ENCODE measurements at regions not wholly inside any gene's neighbourhood (a gene's known extent, or its start where the extent isn't known, plus 50 kb on each side); places are given as distances from the start of the nearest gene placed in this dataset.
"Not testable (repeated sequence)": the region's sequence is repeated elsewhere in the genome, so short reads cannot be mapped to it uniquely, and the experiment has no call there.

- no peak overlapping the region for H3K27ac ChIP-seq (ENCODE audit: low read length)
- no peak overlapping the region for H3K9ac ChIP-seq (ENCODE audit: low read length in 2 of 2)
- H3K36me3 ChIP-seq (ENCODE audit: control insufficient read depth in 2 of 2, insufficient read depth in 2 of 2, low read length in 2 of 2) = no peaks in the 10 kb centered on the region
- H3K27me3 ChIP-seq (ENCODE audit: control insufficient read depth in 1 of 2, insufficient read depth in 2 of 2, low read length in 2 of 2) = peaks cover 0 to 2% of the 10 kb centered on the region in 2 donors
- H3K4me3 ChIP-seq (ENCODE audit: low read length in 2 of 2) = no peak overlapping the region
- no peaks in the 10 kb centered on the region for H3K4me1 ChIP-seq (ENCODE audit: control insufficient read depth, insufficient read depth, low read length)
- H3K9me3 ChIP-seq (ENCODE audit: control insufficient read depth in 2 of 2, low read length in 2 of 2) = peaks cover 6 to 14% of the 10 kb centered on the region in 2 donors
Observed at GRCh38 chr5:135154961-135155360, 120.9 kb upstream of the PITX1 start.

DNA sequence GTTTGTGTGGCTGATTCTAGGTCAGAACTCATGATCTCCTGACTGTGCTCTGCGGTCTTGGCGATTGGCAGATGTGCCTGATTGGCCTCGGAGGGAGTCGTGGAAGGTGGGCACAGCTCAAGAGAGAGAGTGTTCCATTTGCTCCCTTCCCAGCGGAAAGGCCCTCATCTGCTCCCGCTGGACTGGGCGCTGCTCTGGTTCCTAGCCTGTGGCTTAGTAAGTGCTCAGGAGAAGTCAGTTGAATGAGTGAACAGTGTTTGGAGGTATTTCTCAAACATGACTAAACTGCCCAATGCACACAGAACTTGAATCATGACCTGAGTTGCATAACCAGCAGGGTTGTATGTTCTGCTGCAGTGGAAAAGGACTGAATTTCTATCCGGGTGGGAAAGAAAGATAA is 120.2 kb upstream of the PITX1 start:
- H3K4me1 ChIP-seq (ENCODE audit: control insufficient read depth, insufficient read depth, low read length) = no peaks in the 10 kb centered on the region
- H3K27me3 ChIP-seq (ENCODE audit: control insufficient read depth in 1 of 2, insufficient read depth in 2 of 2, low read length in 2 of 2) = peaks cover 0 to 2% of the 10 kb centered on the region in 2 donors
- H3K9me3 ChIP-seq (ENCODE audit: control insufficient read depth in 2 of 2, low read length in 2 of 2) = peaks cover 3 to 10% of the 10 kb centered on the region in 2 donors
- H3K27ac ChIP-seq (ENCODE audit: low read length) = no peak overlapping the region
- H3K36me3 ChIP-seq (ENCODE audit: control insufficient read depth in 2 of 2, insufficient read depth in 2 of 2, low read length in 2 of 2) = no peaks in the 10 kb centered on the region
- H3K4me3 ChIP-seq (ENCODE audit: low read length in 2 of 2) = no peak overlapping the region
- H3K9ac ChIP-seq (ENCODE audit: low read length in 2 of 2) = no peak overlapping the region

- Histone ChIP-seq H3K27me3 (ENCODE audit: control insufficient read depth in 1 of 2, insufficient read depth in 2 of 2, low read length in 2 of 2) (peaks cover 0 to 2% of the 10 kb centered on the region in 2 donors), H3K36me3 (ENCODE audit: control insufficient read depth in 2 of 2, insufficient read depth in 2 of 2, low read length in 2 of 2) (no peaks in the 10 kb centered on the region), H3K4me1 (ENCODE audit: control insufficient read depth, insufficient read depth, low read length) (no peaks in the 10 kb centered on the region), H3K9me3 (ENCODE audit: control insufficient read depth in 2 of 2, low read length in 2 of 2) (peaks cover 0 to 10% of the 10 kb centered on the region in 2 donors), H3K27ac (ENCODE audit: low read length) (no peak overlapping the region), H3K4me3 (ENCODE audit: low read length in 2 of 2) (no peak overlapping the region), H3K9ac (ENCODE audit: low read length in 2 of 2) (no peak overlapping the region)
Observed at GRCh38 chr5:135153661-135154060, 119.6 kb upstream of the PITX1 start.

DNA sequence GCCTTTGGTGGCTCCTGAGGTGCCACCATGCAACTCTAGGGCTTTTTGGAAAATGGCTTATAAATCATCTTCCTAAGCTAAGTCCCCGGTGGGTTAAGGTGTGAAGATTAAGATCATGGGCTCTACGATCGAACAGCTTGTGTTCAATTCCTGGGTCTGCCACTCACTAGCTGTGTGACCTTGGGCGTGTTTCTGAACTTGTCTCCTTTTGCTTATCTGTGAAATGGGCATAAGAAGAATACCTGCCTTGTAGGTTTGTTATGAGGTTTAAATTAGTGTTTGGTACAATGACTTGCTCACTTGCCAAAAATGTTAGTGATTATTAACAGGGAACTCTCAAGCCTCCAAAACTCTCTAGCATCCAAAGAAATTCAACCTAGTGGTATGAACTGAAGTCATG is 119.2 kb upstream of the PITX1 start:
- Histone ChIP-seq H3K36me3 (ENCODE audit: control insufficient read depth in 2 of 2, insufficient read depth in 2 of 2, low read length in 2 of 2) (no peaks in the 10 kb centered on the region), H3K4me1 (ENCODE audit: control insufficient read depth, insufficient read depth, low read length) (no peaks in the 10 kb centered on the region), H3K27ac (ENCODE audit: low read length) (no peak overlapping the region), H3K9me3 (ENCODE audit: control insufficient read depth in 2 of 2, low read length in 2 of 2) (peaks cover 0 to 10% of the 10 kb centered on the region in 2 donors), H3K27me3 (ENCODE audit: control insufficient read depth in 1 of 2, insufficient read depth in 2 of 2, low read length in 2 of 2) (peaks cover 0 to 2% of the 10 kb centered on the region in 2 donors), H3K9ac (ENCODE audit: low read length in 2 of 2) (no peak overlapping the region), H3K4me3 (ENCODE audit: low read length in 2 of 2) (no peak overlapping the region)

DNA sequence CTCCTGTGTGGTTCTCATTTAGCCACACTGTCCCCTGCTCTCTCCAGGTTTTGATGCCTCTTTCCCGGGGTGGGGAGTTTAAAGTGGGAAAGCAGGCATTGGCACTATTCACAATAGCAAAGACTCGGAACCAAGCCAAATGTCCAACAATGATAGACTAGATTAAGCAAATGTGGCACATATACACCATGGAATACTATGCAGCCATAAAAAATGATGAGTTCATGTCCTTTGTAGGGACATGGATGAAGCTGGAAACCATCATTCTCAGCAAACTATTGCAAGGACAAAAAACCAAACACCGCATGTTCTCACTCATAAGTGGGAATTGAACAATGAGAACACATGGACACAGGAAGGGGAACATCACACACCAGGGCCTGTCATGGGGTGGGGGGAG is 117.6 kb upstream of the PITX1 start:
- H3K9ac ChIP-seq (ENCODE audit: low read length in 2 of 2); H3K4me1 ChIP-seq (ENCODE audit: control insufficient read depth, insufficient read depth, low read length); H3K4me3 ChIP-seq (ENCODE audit: low read length in 2 of 2); H3K36me3 ChIP-seq (ENCODE audit: control insufficient read depth in 2 of 2, insufficient read depth in 2 of 2, low read length in 2 of 2); H3K27ac ChIP-seq (ENCODE audit: low read length); H3K9me3 ChIP-seq (ENCODE audit: control insufficient read depth in 2 of 2, low read length in 2 of 2); H3K27me3 ChIP-seq (ENCODE audit: control insufficient read depth in 1 of 2, insufficient read depth in 2 of 2, low read length in 2 of 2): not testable (repeated sequence)

- no peaks in the 10 kb centered on the region for H3K4me1 ChIP-seq (ENCODE audit: control insufficient read depth, insufficient read depth, low read length)
- H3K9me3 ChIP-seq (ENCODE audit: control insufficient read depth in 2 of 2, low read length in 2 of 2) = no peaks in the 10 kb centered on the region
- H3K36me3 ChIP-seq (ENCODE audit: control insufficient read depth in 2 of 2, insufficient read depth in 2 of 2, low read length in 2 of 2) = no peaks in the 10 kb centered on the region
Observed at GRCh38 chr5:135151256-135151655, 117.2 kb upstream of the PITX1 start.

DNA sequence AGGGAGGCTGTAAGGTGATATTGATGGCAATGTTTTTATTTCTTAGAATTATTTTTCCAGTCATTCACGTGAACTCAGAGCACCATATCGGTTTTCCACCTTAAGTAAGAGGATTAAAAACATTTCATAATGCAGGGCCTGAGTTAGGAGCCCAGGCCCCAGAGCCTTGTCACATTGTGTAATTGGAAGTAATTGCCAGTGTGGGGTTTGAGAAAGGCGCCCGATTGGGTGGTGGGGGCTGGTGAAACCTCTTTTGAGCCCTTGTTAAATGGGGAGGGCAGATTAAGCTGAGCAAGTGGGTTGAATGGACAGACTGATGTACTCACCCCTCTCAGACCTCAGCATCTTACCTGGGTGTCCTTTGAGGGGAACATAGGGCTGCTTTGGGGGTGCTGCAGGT is 116.7 kb upstream of the PITX1 start:
- Histone ChIP-seq H3K9me3 (ENCODE audit: control insufficient read depth in 2 of 2, low read length in 2 of 2) (no peaks in the 10 kb centered on the region), H3K27me3 (ENCODE audit: control insufficient read depth in 1 of 2, insufficient read depth in 2 of 2, low read length in 2 of 2) (peaks cover 0 to 2% of the 10 kb centered on the region in 2 donors)

More at GRCh38 chr5:135151256-135151655, 117.2 kb upstream of the PITX1 start:
- no peak overlapping the region for H3K27ac ChIP-seq (ENCODE audit: low read length)
- H3K4me3 ChIP-seq (ENCODE audit: low read length in 2 of 2) = no peak overlapping the region
- H3K27me3 ChIP-seq (ENCODE audit: control insufficient read depth in 1 of 2, insufficient read depth in 2 of 2, low read length in 2 of 2) = peaks cover 0 to 2% of the 10 kb centered on the region in 2 donors
- H3K9ac ChIP-seq (ENCODE audit: low read length in 2 of 2) = no peak overlapping the region

DNA sequence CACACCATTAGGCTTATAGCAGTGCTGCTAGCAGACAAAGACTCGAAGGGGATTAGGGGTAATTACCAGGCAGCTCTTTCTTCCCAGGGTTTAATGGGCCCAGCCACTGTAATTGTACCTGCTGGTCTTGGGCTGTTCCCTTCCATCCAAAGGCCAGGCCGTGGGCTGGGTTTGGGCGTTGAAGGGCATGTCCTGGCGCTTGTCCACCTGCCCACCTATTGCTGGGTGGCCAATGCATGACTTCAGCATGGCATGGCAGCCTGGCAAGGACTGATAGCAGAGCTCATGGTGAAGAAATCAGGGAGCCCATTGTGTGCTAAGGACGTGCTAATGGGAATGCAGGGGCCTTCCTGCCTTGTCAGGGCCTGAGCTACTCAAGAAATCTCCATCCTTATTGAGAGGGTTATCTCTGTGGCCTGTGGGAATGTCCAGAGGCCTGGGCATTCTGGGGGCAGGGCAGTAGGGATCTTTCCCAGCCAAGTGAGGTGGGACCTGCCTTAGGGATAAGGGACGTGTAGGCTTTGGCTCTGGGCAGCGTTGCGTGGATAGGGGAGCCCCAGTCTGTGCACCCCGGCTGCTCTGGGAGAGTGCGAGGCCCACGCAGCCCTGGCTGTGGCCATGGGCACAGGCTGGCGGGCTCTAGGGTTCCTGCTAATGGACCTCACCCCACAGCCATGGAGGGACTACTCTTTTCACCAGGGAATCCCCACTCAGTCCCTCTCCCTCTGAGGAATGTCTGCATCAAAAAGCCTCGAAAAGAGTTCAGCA is 116.1 kb upstream of the PITX1 start:
- peaks cover 0 to 2% of the 10 kb centered on the region in 2 donors for H3K27me3 ChIP-seq (ENCODE audit: control insufficient read depth in 1 of 2, insufficient read depth in 2 of 2, low read length in 2 of 2)
- no peak overlapping the region for H3K4me3 ChIP-seq (ENCODE audit: low read length in 2 of 2)
- no peaks in the 10 kb centered on the region for H3K36me3 ChIP-seq (ENCODE audit: control insufficient read depth in 2 of 2, insufficient read depth in 2 of 2, low read length in 2 of 2)
- no peak overlapping the region for H3K9ac ChIP-seq (ENCODE audit: low read length in 2 of 2)
- H3K4me1 ChIP-seq (ENCODE audit: control insufficient read depth, insufficient read depth, low read length) = no peaks in the 10 kb centered on the region
- H3K27ac ChIP-seq (ENCODE audit: low read length) = no peak overlapping the region
- no peaks in the 10 kb centered on the region for H3K9me3 ChIP-seq (ENCODE audit: control insufficient read depth in 2 of 2, low read length in 2 of 2)

More for the DNA sequence above, 116.7 kb upstream of the PITX1 start:
- no peak overlapping the region for H3K27ac ChIP-seq (ENCODE audit: low read length)
- no peak overlapping the region for H3K4me3 ChIP-seq (ENCODE audit: low read length in 2 of 2)
- H3K36me3 ChIP-seq (ENCODE audit: control insufficient read depth in 2 of 2, insufficient read depth in 2 of 2, low read length in 2 of 2) = no peaks in the 10 kb centered on the region
- no peaks in the 10 kb centered on the region for H3K4me1 ChIP-seq (ENCODE audit: control insufficient read depth, insufficient read depth, low read length)
- H3K9ac ChIP-seq (ENCODE audit: low read length in 2 of 2) = no peak overlapping the region

DNA sequence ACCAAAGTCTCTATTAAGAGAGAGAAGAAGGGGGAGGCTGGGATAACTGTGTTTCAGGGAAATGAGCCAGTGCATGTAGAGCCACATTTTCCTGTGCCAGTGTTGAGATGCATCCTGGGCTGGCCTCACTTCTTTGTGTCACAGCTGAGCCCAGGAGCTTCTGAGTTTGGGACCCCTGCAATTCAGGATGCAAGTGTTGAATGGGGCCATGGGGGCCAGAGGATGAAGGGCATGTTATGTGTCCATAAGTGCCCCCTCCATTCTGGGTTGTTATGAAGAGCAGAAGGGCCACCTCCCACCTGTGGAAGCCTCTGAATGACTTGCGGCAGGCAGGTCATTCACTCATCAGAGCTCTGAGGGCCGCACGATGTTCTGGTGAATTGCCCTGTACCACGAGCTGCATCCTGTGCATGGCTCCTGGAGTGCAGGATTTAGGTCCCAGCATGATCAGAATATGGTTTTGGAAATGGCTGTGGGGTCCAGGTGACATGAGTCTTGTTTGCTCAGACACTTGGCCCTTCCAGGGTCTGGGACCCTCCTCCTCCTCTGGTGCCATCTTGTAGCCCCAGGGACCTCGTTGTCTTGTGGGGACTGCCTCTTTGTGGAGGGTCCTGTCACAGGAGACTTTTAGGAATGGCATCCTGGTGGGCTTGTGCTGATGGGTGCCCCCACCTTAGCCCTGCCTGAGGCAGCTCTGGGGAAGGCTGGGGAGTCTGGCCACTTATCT is 115.4 kb upstream of the PITX1 start:
- H3K27me3 ChIP-seq (ENCODE audit: control insufficient read depth in 1 of 2, insufficient read depth in 2 of 2, low read length in 2 of 2) = peaks cover 0 to 2% of the 10 kb centered on the region in 2 donors
- no peak overlapping the region for H3K4me3 ChIP-seq (ENCODE audit: low read length in 2 of 2)
- no peaks in the 10 kb centered on the region for H3K36me3 ChIP-seq (ENCODE audit: control insufficient read depth in 2 of 2, insufficient read depth in 2 of 2, low read length in 2 of 2)
- H3K4me1 ChIP-seq (ENCODE audit: control insufficient read depth, insufficient read depth, low read length) = no peaks in the 10 kb centered on the region
- no peak overlapping the region for H3K9ac ChIP-seq (ENCODE audit: low read length in 2 of 2)
- H3K27ac ChIP-seq (ENCODE audit: low read length) = no peak overlapping the region
- no peaks in the 10 kb centered on the region for H3K9me3 ChIP-seq (ENCODE audit: control insufficient read depth in 2 of 2, low read length in 2 of 2)

DNA sequence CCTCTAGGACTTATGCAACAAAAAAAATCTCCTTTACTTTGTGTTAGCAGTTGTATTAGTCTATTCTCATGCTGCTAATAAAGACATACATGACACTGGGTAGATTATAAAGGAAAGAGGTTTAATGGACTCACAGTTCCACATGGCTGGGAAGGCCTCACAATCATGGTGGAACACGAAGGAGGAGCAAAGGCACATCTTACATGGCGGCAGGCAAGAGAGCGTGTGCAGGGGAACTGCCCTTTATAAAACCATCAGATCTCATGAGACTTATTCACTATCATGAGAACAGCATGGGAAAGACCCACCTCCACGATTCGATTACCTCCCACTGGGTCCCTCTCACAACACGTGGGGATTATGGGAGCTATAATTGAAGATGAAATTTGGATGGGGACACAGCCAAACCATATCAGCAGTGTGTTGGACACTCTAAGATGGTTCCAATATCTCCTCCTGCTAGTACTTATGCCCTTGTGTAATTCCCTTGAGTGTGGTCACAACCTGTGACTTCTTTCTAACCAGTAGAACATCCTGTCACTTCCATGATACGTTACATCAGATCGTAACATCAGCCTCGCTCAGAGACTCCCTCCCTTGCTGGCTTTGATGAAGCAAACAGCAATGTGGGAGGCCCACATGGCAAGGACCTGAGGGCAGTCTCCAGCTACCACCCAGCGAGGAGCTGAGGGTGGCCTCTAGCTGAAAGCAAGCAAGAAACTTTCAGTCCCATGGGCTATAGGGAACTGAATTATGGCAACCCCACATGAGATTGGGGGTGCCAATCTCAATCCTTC is 113.5 kb upstream of the PITX1 start:
- Histone ChIP-seq H3K27me3 (ENCODE audit: control insufficient read depth in 1 of 2, insufficient read depth in 2 of 2, low read length in 2 of 2) (peaks cover 0 to 2% of the 10 kb centered on the region in 2 donors), H3K4me1 (ENCODE audit: control insufficient read depth, insufficient read depth, low read length) (no peaks in the 10 kb centered on the region), H3K4me3 (ENCODE audit: low read length in 2 of 2) (no peak overlapping the region), H3K36me3 (ENCODE audit: control insufficient read depth in 2 of 2, insufficient read depth in 2 of 2, low read length in 2 of 2) (no peaks in the 10 kb centered on the region), H3K9ac (ENCODE audit: low read length in 2 of 2) (no peak overlapping the region), H3K27ac (ENCODE audit: low read length) (no peak overlapping the region), H3K9me3 (ENCODE audit: control insufficient read depth in 2 of 2, low read length in 2 of 2) (no peaks in the 10 kb centered on the region)
